ES-I3 (cell line): ENCODE measurements at regions not wholly inside any gene's neighbourhood (a gene's known extent, or its start where the extent isn't known, plus 50 kb on each side); places are given as distances from the start of the nearest gene placed in this dataset.
"Not testable (repeated sequence)": the region's sequence is repeated elsewhere in the genome, so short reads cannot be mapped to it uniquely, and the experiment has no call there.

ENCODE experiments used
- H3K36me3 ChIP-seq: 2 replicates; pipeline ENCODE4 v1.6.1; 2013; ENCODE audit warnings: mild to moderate bottlenecking, low read length, control low read depth, moderate library complexity; ENCODE audit not compliant: insufficient read depth
- H3K4me1 ChIP-seq: 2 replicates; pipeline ENCODE4 v1.6.1; 2013; ENCODE audit warnings: mild to moderate bottlenecking, control low read depth, low read length; ENCODE audit not compliant: insufficient read depth
- H3K9ac ChIP-seq: 2 replicates; pipeline ENCODE4 v1.6.1; 2013; ENCODE audit warnings: low read depth, mild to moderate bottlenecking, low read length, moderate library complexity
- H3K9me3 ChIP-seq: 2 replicates; pipeline ENCODE4 v1.6.1; 2013; ENCODE audit warnings: mild to moderate bottlenecking, low read length, moderate library complexity; ENCODE audit not compliant: control insufficient read depth, insufficient read depth

DNA sequence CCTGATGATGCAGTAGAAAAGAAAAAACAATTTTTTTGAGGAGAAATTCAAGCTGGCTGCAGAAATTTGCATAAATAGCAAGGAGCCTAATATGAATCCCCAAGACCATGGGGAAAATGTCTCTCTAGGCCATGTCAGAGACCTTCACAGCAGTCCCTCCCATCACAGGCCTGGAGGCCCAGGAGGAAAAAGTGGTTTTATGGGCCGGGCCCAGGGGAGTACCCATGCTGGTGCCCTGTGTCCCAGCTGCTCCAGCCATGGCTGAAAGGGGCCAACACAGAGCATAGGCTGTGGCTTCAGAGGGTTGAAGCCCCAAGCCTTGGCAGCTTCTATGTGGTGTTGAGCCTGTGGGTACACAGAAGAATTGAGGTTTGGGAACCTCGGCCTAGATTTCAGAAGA lies 126.8 kb upstream of the KLF14 start:
- H3K9ac ChIP-seq, H3K9me3 ChIP-seq, H3K36me3 ChIP-seq, H3K4me1 ChIP-seq: not testable (repeated sequence)

- H3K36me3 ChIP-seq = no peaks in the 10 kb centered on the region
- H3K9me3 ChIP-seq = no peaks in the 10 kb centered on the region
- H3K4me1 ChIP-seq = no peaks in the 10 kb centered on the region
- no peak overlapping the region for H3K9ac ChIP-seq
These were observed 131.6 kb upstream of the KLF14 start for GRCh38 chr7:130865408-130866236.

DNA sequence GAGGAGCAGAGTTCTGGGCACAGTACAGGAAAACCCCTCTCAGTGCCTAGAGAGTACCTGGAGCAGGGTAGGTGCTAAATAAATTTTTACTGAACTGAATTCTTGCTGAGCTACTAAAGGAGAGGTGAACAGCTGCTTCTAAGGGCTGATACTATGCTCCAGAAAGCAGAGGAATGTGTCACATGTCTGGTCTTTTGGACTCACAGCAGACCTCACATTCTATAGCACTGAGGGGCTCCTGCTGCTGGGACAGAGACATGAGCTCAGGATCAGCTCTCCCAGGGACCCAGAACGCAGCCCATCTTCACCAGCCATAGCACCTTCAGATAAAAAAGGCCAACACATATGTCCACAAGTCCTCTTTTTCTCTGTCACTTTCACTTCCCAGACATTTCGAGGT lies 133.0 kb upstream of the KLF14 start:
- Histone ChIP-seq H3K36me3 (no peaks in the 10 kb centered on the region), H3K9ac (no peak overlapping the region), H3K4me1 (no peaks in the 10 kb centered on the region), H3K9me3 (no peaks in the 10 kb centered on the region)

GRCh38 chr7:130867581-130868136 lies 133.7 kb upstream of the KLF14 start:
- no peaks in the 10 kb centered on the region for H3K36me3 ChIP-seq
- H3K9me3 ChIP-seq = no peaks in the 10 kb centered on the region
- H3K9ac ChIP-seq = no peak overlapping the region
- H3K4me1 ChIP-seq = no peaks in the 10 kb centered on the region

GRCh38 chr7:130868139-130868538 lies 134.1 kb upstream of the KLF14 start:
- Histone ChIP-seq H3K9me3 (no peaks in the 10 kb centered on the region), H3K36me3 (no peaks in the 10 kb centered on the region), H3K4me1 (no peaks in the 10 kb centered on the region), H3K9ac (no peak overlapping the region)

GRCh38 chr7:130869918-130870317 lies 135.9 kb upstream of the KLF14 start:
- Histone ChIP-seq H3K4me1 (no peaks in the 10 kb centered on the region; the same call in 1 of the 2 replicates), H3K9ac (no peak overlapping the region), H3K36me3 (no peaks in the 10 kb centered on the region), H3K9me3 (no peaks in the 10 kb centered on the region)

DNA sequence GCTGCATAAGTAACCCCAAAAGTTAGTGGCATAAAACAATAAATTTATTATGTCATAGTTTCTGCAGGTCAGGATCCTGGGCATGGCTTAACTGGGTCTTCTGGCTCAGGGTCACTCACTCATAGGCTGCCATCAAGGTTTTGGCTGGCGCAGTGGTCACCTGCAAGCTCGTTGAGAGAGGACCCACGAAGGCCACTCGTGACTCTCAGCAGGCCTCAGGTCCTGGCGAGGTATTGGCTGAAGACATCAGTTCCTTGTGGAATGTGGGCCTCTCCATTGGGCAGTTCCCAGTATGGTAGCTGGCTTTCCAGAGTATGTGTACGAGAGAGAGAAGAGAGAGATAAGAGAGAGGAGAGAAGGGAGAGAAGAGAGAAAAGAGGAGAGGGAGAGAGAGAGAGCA lies 138.3 kb upstream of the KLF14 start:
- peaks cover 11% of the 10 kb centered on the region for H3K4me1 ChIP-seq
- H3K9ac ChIP-seq = no peak overlapping the region
- H3K36me3 ChIP-seq = no peaks in the 10 kb centered on the region
- no peaks in the 10 kb centered on the region for H3K9me3 ChIP-seq

GRCh38 chr7:130872756-130873448 lies 138.9 kb upstream of the KLF14 start:
- Histone ChIP-seq H3K36me3 (no peaks in the 10 kb centered on the region), H3K9me3 (no peaks in the 10 kb centered on the region), H3K9ac (no peak overlapping the region), H3K4me1 (peaks cover 13% of the 10 kb centered on the region)

GRCh38 chr7:130874071-130874915 lies 140.3 kb upstream of the KLF14 start:
- H3K9ac ChIP-seq = no peak overlapping the region
- H3K9me3 ChIP-seq = no peaks in the 10 kb centered on the region
- H3K36me3 ChIP-seq = no peaks in the 10 kb centered on the region; the same call in 1 of the 2 replicates
- H3K4me1 ChIP-seq = peaks cover 25% of the 10 kb centered on the region

DNA sequence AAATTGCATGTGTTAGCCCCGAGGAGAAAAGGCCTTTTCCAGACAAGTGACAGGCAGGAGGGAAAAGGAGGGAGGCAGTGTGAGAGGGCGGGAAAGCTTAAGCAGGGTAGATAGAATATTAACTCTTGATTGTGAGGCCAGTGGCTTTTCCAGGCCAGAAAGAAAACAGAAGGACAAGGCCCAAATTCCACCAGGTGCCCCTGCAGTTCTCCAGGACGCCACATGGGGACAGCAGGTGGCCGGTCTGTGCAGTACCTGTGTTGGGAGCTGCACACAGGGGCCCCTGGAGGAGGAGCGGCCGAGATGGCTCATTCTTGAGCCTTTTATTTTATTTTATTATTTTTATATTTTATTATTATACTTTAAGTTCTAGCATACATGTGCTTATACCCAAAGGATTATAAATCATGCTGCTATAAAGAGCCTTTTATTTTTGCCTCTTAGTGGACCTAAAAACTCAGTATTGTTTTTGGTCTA lies 141.3 kb upstream of the KLF14 start:
- Histone ChIP-seq H3K36me3 (no peaks in the 10 kb centered on the region; the same call in 1 of the 2 replicates), H3K4me1 (peaks cover 25% of the 10 kb centered on the region), H3K9me3 (no peaks in the 10 kb centered on the region), H3K9ac (no peak overlapping the region)

GRCh38 chr7:130875901-130876300 lies 141.9 kb upstream of the KLF14 start:
- H3K9ac ChIP-seq = no peak overlapping the region
- H3K4me1 ChIP-seq = peaks cover 25% of the 10 kb centered on the region
- no peaks in the 10 kb centered on the region for H3K9me3 ChIP-seq
- no peaks in the 10 kb centered on the region; the same call in 1 of the 2 replicates for H3K36me3 ChIP-seq

DNA sequence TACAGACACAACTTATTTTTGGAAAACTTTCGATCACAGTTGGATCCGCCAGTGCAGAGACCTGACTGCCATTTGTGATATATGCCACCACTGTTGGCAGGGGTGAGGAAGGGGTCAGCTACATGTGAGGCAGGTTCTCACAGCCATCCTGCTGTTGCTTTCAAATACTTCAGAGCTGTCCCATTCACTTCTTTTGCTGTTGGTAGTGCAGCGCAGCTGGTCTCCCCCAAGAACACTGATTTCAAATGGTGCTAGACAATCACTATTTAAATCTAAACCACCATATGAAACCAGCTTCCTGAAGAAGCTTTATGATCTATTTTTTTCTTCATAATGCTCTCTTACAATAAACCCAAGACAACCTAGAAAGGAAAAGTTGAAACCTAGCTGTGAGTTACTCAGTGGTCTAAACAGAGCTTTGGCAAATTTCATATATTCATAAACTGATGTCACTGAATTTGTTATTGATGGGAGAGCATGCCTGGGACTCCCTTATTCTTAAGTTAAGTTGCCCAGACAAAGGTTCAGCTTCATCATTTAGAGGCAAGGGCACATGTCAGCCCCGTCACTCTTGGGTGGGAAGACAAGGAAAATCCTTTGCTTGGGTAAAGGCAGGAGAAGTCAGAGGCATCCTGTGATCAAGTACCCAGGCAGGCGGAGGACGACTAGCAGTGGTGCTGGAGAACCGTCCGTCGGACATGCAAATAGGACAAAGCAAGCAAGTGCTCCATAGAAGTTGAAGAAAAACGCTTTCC lies 143.4 kb upstream of the KLF14 start:
- peaks cover 25% of the 10 kb centered on the region for H3K4me1 ChIP-seq
- no peak overlapping the region for H3K9ac ChIP-seq
- H3K36me3 ChIP-seq = no peaks in the 10 kb centered on the region; the same call in 1 of the 2 replicates
- no peaks in the 10 kb centered on the region for H3K9me3 ChIP-seq

DNA sequence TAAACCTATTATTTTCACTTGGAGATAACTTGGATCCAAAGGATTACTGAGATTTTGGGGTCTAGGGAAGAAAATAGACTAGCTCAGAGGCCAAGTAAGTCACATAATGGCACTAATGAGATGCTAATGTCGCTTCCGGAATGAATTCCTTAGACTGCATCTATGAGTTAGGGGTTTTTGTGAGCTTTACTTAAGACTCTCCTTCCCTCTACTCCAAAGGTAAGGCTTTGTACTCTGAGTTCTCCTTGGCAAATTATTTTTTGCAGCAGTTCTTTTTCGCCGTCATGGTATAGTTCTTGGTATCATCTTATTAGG lies 143.9 kb upstream of the KLF14 start:
- Histone ChIP-seq H3K9ac (no peak overlapping the region), H3K36me3 (no peaks in the 10 kb centered on the region; the same call in none of the 2 replicates), H3K4me1 (peaks cover 25% of the 10 kb centered on the region), H3K9me3 (no peaks in the 10 kb centered on the region)
